Kidney epithelial cell (primary cell): ENCODE measurements at regions not wholly inside any gene's neighbourhood (a gene's known extent, or its start where the extent isn't known, plus 50 kb on each side); places are given as distances from the start of the nearest gene placed in this dataset.
"Not testable (repeated sequence)": the region's sequence is repeated elsewhere in the genome, so short reads cannot be mapped to it uniquely, and the experiment has no call there.

ENCODE experiments used
- DNase-seq: peaks from one replicate; pipeline ENCODE4 v3.0.0-alpha.2; 2010; ENCODE audit warnings: low read depth
- H3K27me3 ChIP-seq: 2 replicates; pipeline ENCODE4 v1.6.0; 2011; ENCODE audit warnings: low read length; ENCODE audit not compliant: control insufficient read depth, insufficient read depth
- H3K36me3 ChIP-seq: 2 replicates; pipeline ENCODE4 v1.5.1; 2011; ENCODE audit warnings: low read length; ENCODE audit not compliant: control insufficient read depth, insufficient read depth
- H3K4me3 ChIP-seq: 2 replicates; pipeline ENCODE4 v1.5.1; 2011; ENCODE audit warnings: low read depth, mild to moderate bottlenecking, control low read depth, low read length
- TF ChIP-seq, protein P1 (sequence below): IDR thresholded peaks from 2 replicates; pipeline ENCODE4 v1.5.1; 2011; ENCODE audit warnings: mild to moderate bottlenecking, moderate library complexity, low read length, control low read depth, inconsistent platforms; ENCODE audit not compliant: insufficient read depth, poor library complexity, severe bottlenecking

DNA sequence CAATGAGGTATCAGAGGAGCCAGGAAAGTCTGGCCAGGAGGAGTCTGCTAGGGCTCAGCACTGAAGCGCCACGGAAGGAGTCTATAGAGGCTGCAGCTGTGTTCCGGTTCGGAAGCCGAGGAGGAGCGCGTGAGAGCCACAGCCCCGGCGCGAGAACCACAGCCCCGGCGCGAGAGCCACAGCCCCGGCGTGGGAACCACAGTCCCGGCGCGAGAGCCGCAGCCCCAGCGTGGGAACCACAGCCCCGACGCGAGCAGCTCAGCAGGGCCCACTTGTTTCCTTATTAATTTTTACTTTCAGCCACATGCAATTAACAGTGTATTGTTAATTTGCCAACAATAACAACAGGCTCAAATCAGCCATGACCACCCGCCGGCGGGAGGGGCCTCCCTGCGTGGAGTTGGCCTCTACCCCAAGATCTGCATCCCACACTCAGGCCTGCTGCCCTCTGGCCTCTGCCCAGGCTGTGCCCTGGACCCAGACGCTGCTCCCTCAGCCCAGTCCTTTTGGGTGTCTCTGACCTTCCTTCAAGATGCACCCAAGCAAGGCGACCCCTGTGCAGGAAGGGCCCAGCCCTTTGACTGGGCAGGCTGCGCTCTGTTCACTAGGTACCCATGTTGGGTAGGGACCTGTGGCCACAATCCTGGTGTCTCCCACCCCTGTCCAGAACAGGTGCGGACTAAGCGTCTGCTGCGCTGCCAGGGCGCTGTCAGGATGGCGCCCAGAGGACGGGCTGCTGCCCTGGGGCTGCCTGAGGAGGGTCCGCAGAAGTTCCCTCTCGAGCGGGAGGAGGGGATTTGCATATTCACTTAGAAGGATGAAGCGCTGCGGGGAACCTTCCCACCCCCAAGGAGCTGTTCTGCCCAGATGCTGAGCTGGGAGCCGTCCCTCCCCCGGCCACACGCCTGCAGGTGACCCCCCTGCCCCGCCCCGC is 113.8 kb downstream of the ADRA2C start:
- TF ChIP-seq, protein P1, sequence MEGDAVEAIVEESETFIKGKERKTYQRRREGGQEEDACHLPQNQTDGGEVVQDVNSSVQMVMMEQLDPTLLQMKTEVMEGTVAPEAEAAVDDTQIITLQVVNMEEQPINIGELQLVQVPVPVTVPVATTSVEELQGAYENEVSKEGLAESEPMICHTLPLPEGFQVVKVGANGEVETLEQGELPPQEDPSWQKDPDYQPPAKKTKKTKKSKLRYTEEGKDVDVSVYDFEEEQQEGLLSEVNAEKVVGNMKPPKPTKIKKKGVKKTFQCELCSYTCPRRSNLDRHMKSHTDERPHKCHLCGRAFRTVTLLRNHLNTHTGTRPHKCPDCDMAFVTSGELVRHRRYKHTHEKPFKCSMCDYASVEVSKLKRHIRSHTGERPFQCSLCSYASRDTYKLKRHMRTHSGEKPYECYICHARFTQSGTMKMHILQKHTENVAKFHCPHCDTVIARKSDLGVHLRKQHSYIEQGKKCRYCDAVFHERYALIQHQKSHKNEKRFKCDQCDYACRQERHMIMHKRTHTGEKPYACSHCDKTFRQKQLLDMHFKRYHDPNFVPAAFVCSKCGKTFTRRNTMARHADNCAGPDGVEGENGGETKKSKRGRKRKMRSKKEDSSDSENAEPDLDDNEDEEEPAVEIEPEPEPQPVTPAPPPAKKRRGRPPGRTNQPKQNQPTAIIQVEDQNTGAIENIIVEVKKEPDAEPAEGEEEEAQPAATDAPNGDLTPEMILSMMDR, result no peak
- peaks cover 29% of the 10 kb centered on the region for H3K27me3 ChIP-seq
- H3K36me3 ChIP-seq, result no peaks in the 10 kb centered on the region
- DNase-seq, result no peak
- H3K4me3 ChIP-seq, result no peak overlapping the region

DNA sequence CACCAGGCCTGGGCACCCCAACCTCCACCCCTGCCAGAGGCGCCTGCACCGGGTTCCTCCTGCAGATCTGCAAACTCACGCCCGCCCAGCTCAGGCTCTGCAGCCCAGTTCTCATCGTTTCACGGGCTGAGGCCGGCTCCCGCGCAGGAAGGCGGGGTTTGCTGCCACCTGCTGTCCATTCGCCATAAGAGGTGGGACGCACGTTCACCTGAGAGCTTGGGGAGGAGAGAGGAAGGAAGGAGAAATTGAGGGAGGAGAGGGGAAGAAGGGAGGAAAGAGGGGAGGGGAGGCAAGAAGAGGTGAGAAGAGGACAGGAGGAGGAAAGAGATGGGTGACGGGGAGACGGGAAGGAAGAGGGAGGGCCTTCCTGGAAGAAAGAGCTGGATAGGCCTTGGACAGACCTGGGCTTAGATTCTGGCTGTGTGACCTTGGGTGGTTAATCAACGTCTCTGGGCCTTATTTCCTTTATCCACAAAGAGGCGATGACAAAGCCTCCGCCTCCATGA is 114.5 kb downstream of the ADRA2C start:
- DNase-seq, result no peak
- H3K36me3 ChIP-seq, result no peaks in the 10 kb centered on the region
- TF ChIP-seq, protein P1, result peak; percentile 82
- H3K4me3 ChIP-seq, result no peak overlapping the region
- H3K27me3 ChIP-seq, result peaks cover 29% of the 10 kb centered on the region

DNA sequence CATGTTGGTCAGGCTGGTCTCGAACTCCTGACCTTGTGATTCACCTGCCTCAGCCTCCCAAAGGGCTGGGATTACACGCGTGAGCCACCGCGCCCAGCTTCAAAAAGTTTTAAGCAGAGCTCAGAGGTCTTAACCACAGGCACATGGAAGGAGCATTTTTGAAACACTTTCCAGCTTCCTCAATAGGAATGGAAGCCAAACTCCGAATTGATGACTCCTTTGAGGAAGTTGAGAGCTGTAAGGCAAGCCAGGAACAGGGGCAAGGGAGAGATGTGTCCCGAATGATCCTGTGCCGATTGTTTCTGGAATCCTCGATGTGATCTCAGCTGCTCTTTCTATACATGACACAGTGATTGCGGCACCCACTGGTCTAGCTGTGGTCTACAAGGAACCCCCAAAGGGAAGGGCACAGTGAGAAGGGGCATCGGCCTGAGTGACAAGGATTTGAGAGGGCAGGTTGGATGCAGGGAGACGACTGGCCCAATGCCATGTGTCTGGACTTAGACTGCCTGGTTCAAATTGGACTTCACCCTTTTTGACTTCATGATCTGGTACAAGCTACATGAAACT is 116.2 kb downstream of the ADRA2C start:
- peaks cover 27% of the 10 kb centered on the region for H3K27me3 ChIP-seq
- H3K36me3 ChIP-seq, H3K4me3 ChIP-seq, DNase-seq: not testable (repeated sequence)

DNA sequence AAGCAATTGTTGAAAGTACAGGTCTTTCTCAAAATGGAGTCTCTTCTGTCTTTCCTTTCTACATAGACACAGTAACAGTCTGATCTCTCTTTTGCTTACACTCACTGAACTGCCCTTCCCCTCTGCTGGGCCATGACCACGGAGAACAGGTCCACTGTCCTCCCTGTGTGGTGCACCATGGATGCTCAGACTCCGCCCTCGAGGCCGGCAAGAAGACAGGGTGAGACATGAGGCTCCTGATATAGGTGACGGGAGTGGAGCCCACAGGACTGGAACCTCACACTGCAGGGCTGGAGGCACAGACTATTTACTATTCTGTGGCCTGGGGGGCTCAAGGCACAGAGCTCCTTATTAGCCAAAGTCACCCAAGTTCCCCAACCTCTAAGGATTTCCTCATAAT is 118.1 kb downstream of the ADRA2C start:
- not testable (repeated sequence) for H3K4me3 ChIP-seq, H3K36me3 ChIP-seq, DNase-seq
- peaks cover 17% of the 10 kb centered on the region for H3K27me3 ChIP-seq

- not testable (repeated sequence) for H3K27me3 ChIP-seq, H3K36me3 ChIP-seq, H3K4me3 ChIP-seq, DNase-seq
Observed at GRCh38 chr4:3893590-3893989, 127.4 kb downstream of the ADRA2C start.

GRCh38 chr4:3894086-3894959 is 128.1 kb downstream of the ADRA2C start:
- not testable (repeated sequence) for H3K36me3 ChIP-seq, H3K27me3 ChIP-seq, H3K4me3 ChIP-seq, DNase-seq

- Histone ChIP-seq H3K27me3 (no peaks in the 10 kb centered on the region), H3K4me3 (no peak overlapping the region), H3K36me3 (no peaks in the 10 kb centered on the region)
- no peak for DNase-seq
- TF ChIP-seq, protein P1, result no peak
Observed at GRCh38 chr4:3896441-3896840, 130.3 kb downstream of the ADRA2C start.

DNA sequence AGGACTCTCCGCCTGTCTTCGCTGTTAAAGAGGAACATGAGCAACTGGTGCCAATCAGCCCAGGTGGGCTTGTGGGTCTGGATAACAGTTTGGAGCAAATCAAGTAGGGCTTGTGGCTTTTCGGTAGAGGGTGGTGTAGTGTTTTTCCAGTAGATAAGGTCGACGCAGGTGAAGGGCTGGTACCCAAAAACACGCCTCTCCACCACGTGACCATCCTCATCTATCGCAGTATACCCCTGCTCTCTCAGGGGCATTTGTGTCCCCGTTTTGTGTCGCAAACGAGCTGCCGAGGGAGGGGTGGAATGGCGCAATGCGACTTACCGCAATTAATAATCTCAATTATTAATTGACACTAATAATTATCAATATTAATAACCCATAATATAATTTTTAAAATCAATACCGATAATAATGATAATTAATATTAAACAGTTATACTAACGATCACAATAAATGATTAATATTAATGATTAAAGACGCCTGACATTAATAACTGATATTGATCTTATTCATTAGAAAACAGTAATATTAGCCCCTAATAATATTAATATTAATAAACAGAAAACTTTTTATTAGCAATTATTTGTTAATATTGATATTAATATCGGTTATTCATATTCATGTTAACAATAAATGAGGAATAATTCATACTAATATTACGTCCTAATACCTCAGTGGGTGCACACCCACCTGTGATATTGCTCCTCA is 130.8 kb downstream of the ADRA2C start:
- not testable (repeated sequence) for H3K36me3 ChIP-seq, DNase-seq, H3K27me3 ChIP-seq, H3K4me3 ChIP-seq
